ENCODE measurements at regions not wholly inside any gene's neighbourhood (a gene's known extent, or its start where the extent isn't known, plus 50 kb on each side); places are given as distances from the start of the nearest gene placed in this dataset.

- TF ChIP-seq OSR2 (tag by site-specific recombination; IDR thresholded peaks at IDR 0.05) (no peak), SCRT2 (tag by site-specific recombination; IDR thresholded peaks at IDR 0.05) (no peak), KLF1 (tag by site-specific recombination; IDR thresholded peaks at IDR 0.05) (no peak), SETDB1 (IDR thresholded peaks at IDR 0.05; ENCODE audit: insufficient read length, low read length) (no peak), HOXD13 (CRISPR knock-in tag; IDR thresholded peaks at IDR 0.05; ENCODE audit: borderline replicate concordance) (no peak), ZNF777 (tag by site-specific recombination; IDR thresholded peaks at IDR 0.05; ENCODE audit: borderline replicate concordance) (no peak), ZNF692 (tag by site-specific recombination; IDR thresholded peaks at IDR 0.05) (no peak), GLIS1 (tag by site-specific recombination; IDR thresholded peaks at IDR 0.05) (no peak), ZNF560 (tag by site-specific recombination; IDR thresholded peaks at IDR 0.05; ENCODE audit: borderline replicate concordance) (no peak), KLF7 (tag by site-specific recombination; IDR thresholded peaks at IDR 0.05; ENCODE audit: borderline replicate concordance) (no peak), ZNF768 (tag by site-specific recombination; IDR thresholded peaks at IDR 0.05) (no peak), ZNF302 (tag by site-specific recombination; IDR thresholded peaks at IDR 0.05; ENCODE audit: low read depth) (no peak), ZNF791 (tag by site-specific recombination; IDR thresholded peaks at IDR 0.05) (no peak), GLI2 (tag by site-specific recombination; IDR thresholded peaks at IDR 0.05; ENCODE audit: borderline replicate concordance, low read depth) (no peak), SP7 (tag by site-specific recombination; IDR thresholded peaks at IDR 0.05) (no peak), ZNF175 (tag by site-specific recombination; IDR thresholded peaks at IDR 0.05) (no peak), ZNF324 (tag by site-specific recombination; IDR thresholded peaks at IDR 0.05) (no peak)
- TF ChIP-seq, protein P1, sequence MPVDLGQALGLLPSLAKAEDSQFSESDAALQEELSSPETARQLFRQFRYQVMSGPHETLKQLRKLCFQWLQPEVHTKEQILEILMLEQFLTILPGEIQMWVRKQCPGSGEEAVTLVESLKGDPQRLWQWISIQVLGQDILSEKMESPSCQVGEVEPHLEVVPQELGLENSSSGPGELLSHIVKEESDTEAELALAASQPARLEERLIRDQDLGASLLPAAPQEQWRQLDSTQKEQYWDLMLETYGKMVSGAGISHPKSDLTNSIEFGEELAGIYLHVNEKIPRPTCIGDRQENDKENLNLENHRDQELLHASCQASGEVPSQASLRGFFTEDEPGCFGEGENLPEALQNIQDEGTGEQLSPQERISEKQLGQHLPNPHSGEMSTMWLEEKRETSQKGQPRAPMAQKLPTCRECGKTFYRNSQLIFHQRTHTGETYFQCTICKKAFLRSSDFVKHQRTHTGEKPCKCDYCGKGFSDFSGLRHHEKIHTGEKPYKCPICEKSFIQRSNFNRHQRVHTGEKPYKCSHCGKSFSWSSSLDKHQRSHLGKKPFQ (tag by site-specific recombination; IDR thresholded peaks at IDR 0.05): no peak
These were observed 128.7 kb downstream of the CEP120 start for GRCh38 chr5:123294544-123294943.

GRCh38 chr5:123289210-123289609 is 134.0 kb downstream of the CEP120 start:
- ChIA-PET POLR2A (no interaction called here), CTCF (no interaction called here)
- TF ChIP-seq ZNF677 (tag by site-specific recombination; IDR thresholded peaks at IDR 0.05) (peak; percentile 92), ZNF664 (tag by site-specific recombination; IDR thresholded peaks at IDR 0.05) (no peak)
- Histone ChIP-seq H3K9me3 (ENCODE audit: control insufficient read depth, insufficient read depth, low read depth, low read length) (no peaks in the 10 kb centered on the region), H3K27ac (ENCODE audit: extremely low read depth, low read depth, low read length) (no peak overlapping the region), H3K4me3 (ENCODE audit: low read depth, low read length) (no peak overlapping the region), H3K4me1 (ENCODE audit: control insufficient read depth, insufficient read depth, low read length) (no peaks in the 10 kb centered on the region), H3K36me3 (ENCODE audit: control insufficient read depth in 2 of 2, insufficient read depth in 1 of 2, low read length in 2 of 2) (no peaks in the 10 kb centered on the region)

More at GRCh38 chr5:123294544-123294943, 128.7 kb downstream of the CEP120 start:
- no peaks in the 10 kb centered on the region; the same call in 1 of the 2 replicates for H3K9me3 ChIP-seq (ENCODE audit: control insufficient read depth, insufficient read depth, low read depth, low read length)
- no peaks in the 10 kb centered on the region for H3K36me3 ChIP-seq (ENCODE audit: control insufficient read depth in 2 of 2, insufficient read depth in 1 of 2, low read length in 2 of 2)
- POLR2A ChIA-PET: no interaction called here
- no peak overlapping the region for H3K27ac ChIP-seq (ENCODE audit: extremely low read depth, low read depth, low read length)
- CTCF ChIA-PET: no interaction called here
- H3K4me1 ChIP-seq (ENCODE audit: control insufficient read depth, insufficient read depth, low read length): no peaks in the 10 kb centered on the region
- H3K4me3 ChIP-seq (ENCODE audit: low read depth, low read length): no peak overlapping the region

GRCh38 chr5:123287881-123288280 is 135.3 kb downstream of the CEP120 start:
- no peak for TF ChIP-seq ZNF335 (tag by site-specific recombination; conservative IDR thresholded peaks at IDR 0.05)
- no peak for TF ChIP-seq FEZF1 (tag by site-specific recombination; IDR thresholded peaks at IDR 0.05)
- peak; percentile 92 for TF ChIP-seq ZNF248 (tag by site-specific recombination; IDR thresholded peaks at IDR 0.05)
- CTCF ChIA-PET: no interaction called here
- Histone ChIP-seq H3K4me1 (ENCODE audit: control insufficient read depth, insufficient read depth, low read length) (peaks cover 7% of the 10 kb centered on the region; the same call in 1 of the 2 replicates), H3K27ac (ENCODE audit: extremely low read depth, low read depth, low read length) (no peak overlapping the region), H3K9me3 (ENCODE audit: control insufficient read depth, insufficient read depth, low read depth, low read length) (no peaks in the 10 kb centered on the region), H3K36me3 (ENCODE audit: control insufficient read depth in 2 of 2, insufficient read depth in 1 of 2, low read length in 2 of 2) (no peaks in the 10 kb centered on the region), H3K4me3 (ENCODE audit: low read depth, low read length) (no peak overlapping the region)
- POLR2A ChIA-PET: no interaction called here
